ENCODE measurements at regions not wholly inside any gene's neighbourhood (a gene's known extent, or its start where the extent isn't known, plus 50 kb on each side); places are given as distances from the start of the nearest gene placed in this dataset.

- H3K36me3 ChIP-seq (ENCODE audit: control insufficient read depth in 2 of 2, extremely low read depth in 1 of 2, insufficient read depth in 2 of 2, low read length in 2 of 2) = no peaks in the 10 kb centered on the region
- H3K9me3 ChIP-seq (ENCODE audit: control insufficient read depth, low read depth, low read length) = no peaks in the 10 kb centered on the region
- no peak for TF ChIP-seq CTCF (optimal IDR thresholded peaks at IDR 0.05 in 1 of 3, IDR thresholded peaks at IDR 0.05 in 1 of 3, conservative IDR thresholded peaks at IDR 0.05 in 1 of 3; ENCODE audit: extremely low read depth in 1 of 3, insufficient read depth in 2 of 3, low read length in 3 of 3)
- no peak for TF ChIP-seq EZH2 (IDR thresholded peaks at IDR 0.05; ENCODE audit: low read length)
- H3K4me2 ChIP-seq (ENCODE audit: control insufficient read depth, extremely low read depth, insufficient read depth, low read depth, low read length) = no peak overlapping the region
- H3K27ac ChIP-seq (ENCODE audit: control insufficient read depth, insufficient read depth, low read length) = no peak overlapping the region
- no peaks in the 10 kb centered on the region for H3K27me3 ChIP-seq (ENCODE audit: control insufficient read depth, extremely low read depth, insufficient read depth, low read length)
- H3K79me2 ChIP-seq (ENCODE audit: control insufficient read depth, insufficient read depth, low read length) = no peaks in the 10 kb centered on the region
- dilution Hi-C loops (cut with MboI; ENCODE audit: extremely low pct_ligation_motif_present, low sequenced_read_pairs) = no loop called here
- H3K4me3 ChIP-seq (ENCODE audit: control insufficient read depth in 2 of 3, extremely low read depth in 1 of 3, insufficient read depth in 2 of 3, low read depth in 1 of 3, low read length in 3 of 3) = no peak overlapping the region
- FAIRE-seq (no peak), DNase-seq (ENCODE audit: low read depth, low spot score) (no peak)
- H2AFZ ChIP-seq (ENCODE audit: control insufficient read depth, low read length) = no peak overlapping the region
- no peak overlapping the region for H3K9ac ChIP-seq (ENCODE audit: control insufficient read depth, extremely low read depth, insufficient read depth, low read length)
- H3K9me1 ChIP-seq (ENCODE audit: control insufficient read depth, extremely low read depth, insufficient read depth, low read length) = no peaks in the 10 kb centered on the region
- H4K20me1 ChIP-seq (ENCODE audit: control insufficient read depth, extremely low read depth, insufficient read depth, low read length) = no peaks in the 10 kb centered on the region
- H3K4me1 ChIP-seq (ENCODE audit: control insufficient read depth, extremely low read depth, insufficient read depth, low read length) = no peaks in the 10 kb centered on the region
These were observed 74.9 kb upstream of the NSMCE3 start for GRCh38 chr15:29344474-29344873.

GRCh38 chr15:29343229-29343628, 73.6 kb upstream of the NSMCE3 start:
- Histone ChIP-seq H3K4me3 (ENCODE audit: control insufficient read depth in 2 of 3, extremely low read depth in 1 of 3, insufficient read depth in 2 of 3, low read depth in 1 of 3, low read length in 3 of 3) (no peak overlapping the region), H2AFZ (ENCODE audit: control insufficient read depth, low read length) (no peak overlapping the region), H3K36me3 (ENCODE audit: control insufficient read depth in 2 of 2, extremely low read depth in 1 of 2, insufficient read depth in 2 of 2, low read length in 2 of 2) (no peaks in the 10 kb centered on the region), H3K79me2 (ENCODE audit: control insufficient read depth, insufficient read depth, low read length) (no peaks in the 10 kb centered on the region), H4K20me1 (ENCODE audit: control insufficient read depth, extremely low read depth, insufficient read depth, low read length) (no peaks in the 10 kb centered on the region), H3K9me3 (ENCODE audit: control insufficient read depth, low read depth, low read length) (no peaks in the 10 kb centered on the region), H3K4me2 (ENCODE audit: control insufficient read depth, extremely low read depth, insufficient read depth, low read depth, low read length) (no peak overlapping the region), H3K27me3 (ENCODE audit: control insufficient read depth, extremely low read depth, insufficient read depth, low read length) (no peaks in the 10 kb centered on the region), H3K27ac (ENCODE audit: control insufficient read depth, insufficient read depth, low read length) (no peak overlapping the region), H3K9me1 (ENCODE audit: control insufficient read depth, extremely low read depth, insufficient read depth, low read length) (no peaks in the 10 kb centered on the region), H3K9ac (ENCODE audit: control insufficient read depth, extremely low read depth, insufficient read depth, low read length) (no peak overlapping the region), H3K4me1 (ENCODE audit: control insufficient read depth, extremely low read depth, insufficient read depth, low read length) (no peaks in the 10 kb centered on the region)
- DNase-seq (ENCODE audit: low read depth, low spot score) (no peak), FAIRE-seq (no peak)
- no peak for TF ChIP-seq CTCF (optimal IDR thresholded peaks at IDR 0.05 in 1 of 3, IDR thresholded peaks at IDR 0.05 in 1 of 3, conservative IDR thresholded peaks at IDR 0.05 in 1 of 3; ENCODE audit: extremely low read depth in 1 of 3, insufficient read depth in 2 of 3, low read length in 3 of 3)
- no peak for TF ChIP-seq EZH2 (IDR thresholded peaks at IDR 0.05; ENCODE audit: low read length)
- dilution Hi-C loops (cut with MboI; ENCODE audit: extremely low pct_ligation_motif_present, low sequenced_read_pairs) = no loop called here
